HL-60 (cell line): ENCODE measurements at regions not wholly inside any gene's neighbourhood (a gene's known extent, or its start where the extent isn't known, plus 50 kb on each side); places are given as distances from the start of the nearest gene placed in this dataset.
A peak's percentile ranks its signal among the peaks of the same experiment; 100 is the strongest.
"Not testable (repeated sequence)": the region's sequence is repeated elsewhere in the genome, so short reads cannot be mapped to it uniquely, and the experiment has no call there.

ENCODE experiments used
- DNase-seq, 2 experiments: peaks; one replicate each; pipeline ENCODE4 v3.0.0-alpha.2; 2010 to 2020; ENCODE audit warnings: low read depth in 1 of 2, low spot score in 1 of 2
- H3K27ac ChIP-seq: fragments of 250-450 bp; sonication (Bioruptor Pico); replicated peaks from 2 replicates; pipeline ENCODE4 v1.5.1; 2020; ENCODE audit warnings: mild to moderate bottlenecking, moderate library complexity
- H3K27me3 ChIP-seq: fragments of 250-450 bp; sonication (Bioruptor Pico); 2 replicates; pipeline ENCODE4 v1.5.1; 2021; ENCODE audit warnings: mild to moderate bottlenecking, moderate library complexity; ENCODE audit not compliant: insufficient read depth, poor library complexity, severe bottlenecking
- H3K4me3 ChIP-seq: replicated peaks from 2 replicates; pipeline ENCODE4 v1.5.1; 2011; ENCODE audit warnings: mild to moderate bottlenecking, control low read depth, low read length; ENCODE audit not compliant: insufficient read depth
- GABPA ChIP-seq: IDR thresholded peaks from 2 replicates; pipeline ENCODE4 v1.6.1; 2012; ENCODE audit warnings: low read depth
- POLR2AphosphoS5 ChIP-seq: IDR thresholded peaks from 2 replicates; pipeline ENCODE4 v1.6.1; 2012; ENCODE audit warnings: low read depth
- SPI1 ChIP-seq: IDR thresholded peaks from 2 replicates; pipeline ENCODE4 v1.6.1; 2012; ENCODE audit warnings: low read depth, mild to moderate bottlenecking, borderline replicate concordance
- TF ChIP-seq, protein P1 (sequence below): IDR thresholded peaks from 2 replicates; pipeline ENCODE4 v1.6.1; 2012; ENCODE audit warnings: low read depth; ENCODE audit not compliant: insufficient replicate concordance
- TF ChIP-seq, protein P2 (sequence below): IDR thresholded peaks from one replicate; pipeline ENCODE4 v1.5.1; 2011; ENCODE audit warnings: low read length, control low read depth, inconsistent platforms; ENCODE audit not compliant: insufficient read depth

DNA sequence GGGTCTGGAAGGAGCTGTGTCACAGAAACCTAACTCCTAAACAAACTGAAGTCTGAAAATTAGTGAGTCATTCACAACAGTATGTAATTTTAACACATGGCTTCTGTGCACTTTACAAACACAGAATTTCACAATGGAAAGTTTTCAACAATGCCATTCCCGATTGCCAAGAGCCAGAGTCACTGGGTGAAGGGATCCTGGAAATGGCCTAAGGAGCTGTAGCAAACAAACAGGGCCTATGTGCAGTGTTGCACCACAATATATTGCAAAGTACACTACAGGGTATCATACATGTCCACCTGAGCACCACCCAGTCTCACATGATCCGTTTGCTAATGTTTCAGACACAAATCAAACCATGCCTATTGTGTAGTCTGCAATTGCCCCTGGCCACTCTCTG, 184.7 kb upstream of the OTX2 start:
- TF ChIP-seq, protein P1, sequence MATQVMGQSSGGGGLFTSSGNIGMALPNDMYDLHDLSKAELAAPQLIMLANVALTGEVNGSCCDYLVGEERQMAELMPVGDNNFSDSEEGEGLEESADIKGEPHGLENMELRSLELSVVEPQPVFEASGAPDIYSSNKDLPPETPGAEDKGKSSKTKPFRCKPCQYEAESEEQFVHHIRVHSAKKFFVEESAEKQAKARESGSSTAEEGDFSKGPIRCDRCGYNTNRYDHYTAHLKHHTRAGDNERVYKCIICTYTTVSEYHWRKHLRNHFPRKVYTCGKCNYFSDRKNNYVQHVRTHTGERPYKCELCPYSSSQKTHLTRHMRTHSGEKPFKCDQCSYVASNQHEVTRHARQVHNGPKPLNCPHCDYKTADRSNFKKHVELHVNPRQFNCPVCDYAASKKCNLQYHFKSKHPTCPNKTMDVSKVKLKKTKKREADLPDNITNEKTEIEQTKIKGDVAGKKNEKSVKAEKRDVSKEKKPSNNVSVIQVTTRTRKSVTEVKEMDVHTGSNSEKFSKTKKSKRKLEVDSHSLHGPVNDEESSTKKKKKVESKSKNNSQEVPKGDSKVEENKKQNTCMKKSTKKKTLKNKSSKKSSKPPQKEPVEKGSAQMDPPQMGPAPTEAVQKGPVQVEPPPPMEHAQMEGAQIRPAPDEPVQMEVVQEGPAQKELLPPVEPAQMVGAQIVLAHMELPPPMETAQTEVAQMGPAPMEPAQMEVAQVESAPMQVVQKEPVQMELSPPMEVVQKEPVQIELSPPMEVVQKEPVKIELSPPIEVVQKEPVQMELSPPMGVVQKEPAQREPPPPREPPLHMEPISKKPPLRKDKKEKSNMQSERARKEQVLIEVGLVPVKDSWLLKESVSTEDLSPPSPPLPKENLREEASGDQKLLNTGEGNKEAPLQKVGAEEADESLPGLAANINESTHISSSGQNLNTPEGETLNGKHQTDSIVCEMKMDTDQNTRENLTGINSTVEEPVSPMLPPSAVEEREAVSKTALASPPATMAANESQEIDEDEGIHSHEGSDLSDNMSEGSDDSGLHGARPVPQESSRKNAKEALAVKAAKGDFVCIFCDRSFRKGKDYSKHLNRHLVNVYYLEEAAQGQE: no peak
- TF ChIP-seq POLR2AphosphoS5 (no peak), GABPA (no peak), SPI1 (no peak)
- TF ChIP-seq, protein P2, sequence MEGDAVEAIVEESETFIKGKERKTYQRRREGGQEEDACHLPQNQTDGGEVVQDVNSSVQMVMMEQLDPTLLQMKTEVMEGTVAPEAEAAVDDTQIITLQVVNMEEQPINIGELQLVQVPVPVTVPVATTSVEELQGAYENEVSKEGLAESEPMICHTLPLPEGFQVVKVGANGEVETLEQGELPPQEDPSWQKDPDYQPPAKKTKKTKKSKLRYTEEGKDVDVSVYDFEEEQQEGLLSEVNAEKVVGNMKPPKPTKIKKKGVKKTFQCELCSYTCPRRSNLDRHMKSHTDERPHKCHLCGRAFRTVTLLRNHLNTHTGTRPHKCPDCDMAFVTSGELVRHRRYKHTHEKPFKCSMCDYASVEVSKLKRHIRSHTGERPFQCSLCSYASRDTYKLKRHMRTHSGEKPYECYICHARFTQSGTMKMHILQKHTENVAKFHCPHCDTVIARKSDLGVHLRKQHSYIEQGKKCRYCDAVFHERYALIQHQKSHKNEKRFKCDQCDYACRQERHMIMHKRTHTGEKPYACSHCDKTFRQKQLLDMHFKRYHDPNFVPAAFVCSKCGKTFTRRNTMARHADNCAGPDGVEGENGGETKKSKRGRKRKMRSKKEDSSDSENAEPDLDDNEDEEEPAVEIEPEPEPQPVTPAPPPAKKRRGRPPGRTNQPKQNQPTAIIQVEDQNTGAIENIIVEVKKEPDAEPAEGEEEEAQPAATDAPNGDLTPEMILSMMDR: no peak
- no peak overlapping the region for H3K4me3 ChIP-seq
- DNase-seq: no peak
- H3K27me3 ChIP-seq: no peaks in the 10 kb centered on the region
- H3K27ac ChIP-seq: no peak overlapping the region

DNA sequence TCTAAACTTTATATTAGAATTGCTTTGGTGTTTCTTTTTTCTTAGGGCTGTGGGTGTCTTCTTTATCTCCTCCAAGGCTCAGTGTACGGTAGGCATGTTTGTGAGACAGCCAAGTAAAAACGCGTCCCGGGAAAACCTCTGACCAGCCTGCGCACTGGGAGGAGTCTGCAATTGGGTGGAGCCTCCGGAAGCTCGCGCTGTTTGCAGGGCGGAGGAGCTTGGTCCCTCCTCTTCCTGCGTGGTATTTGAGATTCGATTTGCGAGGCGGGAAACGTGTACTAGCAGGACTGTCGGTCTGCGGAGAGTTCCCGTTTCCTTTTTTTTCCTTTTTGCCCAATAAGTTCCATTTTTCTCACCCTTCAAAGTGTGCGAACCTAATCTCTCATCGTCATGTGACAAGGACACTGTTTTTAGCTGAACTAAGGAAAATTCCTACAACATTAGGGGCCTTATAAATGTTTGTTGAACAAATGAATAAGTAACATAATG, 182.1 kb upstream of the OTX2 start:
- Histone ChIP-seq H3K4me3 (no peak overlapping the region), H3K27ac (no peak overlapping the region), H3K27me3 (no peaks in the 10 kb centered on the region)
- no peak for DNase-seq
- TF ChIP-seq POLR2AphosphoS5: no peak
- TF ChIP-seq SPI1: no peak

DNA sequence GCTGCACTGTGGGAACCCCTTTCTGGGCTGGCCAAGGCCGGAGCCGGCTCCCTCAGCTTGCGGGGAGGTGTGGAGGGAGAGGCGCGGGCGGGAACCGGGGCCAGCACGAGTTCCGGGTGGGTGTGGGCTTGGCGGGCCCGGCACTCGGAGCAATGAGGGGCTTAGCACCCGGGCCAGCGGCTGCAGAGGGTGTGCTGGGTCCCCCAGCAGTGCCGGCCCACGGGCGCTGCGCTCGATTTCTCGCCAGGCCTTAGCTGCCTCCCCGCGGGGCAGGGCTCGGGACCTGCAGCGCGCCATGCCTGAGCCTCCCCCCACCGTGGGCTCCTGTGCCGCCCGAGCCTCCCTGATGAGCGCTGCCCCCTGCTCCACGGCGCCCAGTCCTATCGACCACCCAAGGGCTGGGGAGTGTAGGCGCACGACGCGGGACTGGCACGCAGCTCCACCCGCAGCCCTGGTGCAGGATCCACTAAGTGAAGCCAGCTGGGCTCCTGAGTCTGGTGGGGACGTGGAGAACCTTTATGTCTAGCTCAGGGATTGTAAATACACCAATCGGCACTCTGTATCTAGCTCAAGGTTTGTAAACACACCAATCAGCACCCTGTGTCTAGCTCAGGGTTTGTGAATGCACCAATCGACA, 180.8 kb upstream of the OTX2 start:
- not testable (repeated sequence) for H3K4me3 ChIP-seq, DNase-seq

DNA sequence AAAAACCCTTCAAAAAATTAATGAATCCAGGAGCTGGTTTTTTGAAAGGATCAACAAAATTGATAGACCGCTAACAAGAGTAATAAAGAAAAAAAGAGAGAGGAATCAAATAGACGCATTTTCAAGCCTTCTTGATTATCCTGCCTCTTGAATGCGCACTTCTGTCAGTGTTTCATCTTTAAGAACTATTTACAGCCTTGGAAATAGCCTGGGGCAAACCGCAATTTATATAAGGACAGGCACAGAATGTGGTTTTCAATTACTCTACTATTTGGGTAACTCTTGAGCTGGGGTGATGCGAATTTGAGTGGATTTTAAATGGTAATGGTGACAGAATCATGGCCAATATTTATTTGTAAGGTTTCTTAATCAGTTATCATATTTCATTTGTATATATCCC, 179.1 kb upstream of the OTX2 start:
- H3K27ac ChIP-seq: no peak overlapping the region
- H3K4me3 ChIP-seq: no peak overlapping the region
- H3K27me3 ChIP-seq: no peaks in the 10 kb centered on the region
- TF ChIP-seq, protein P1: no peak
- TF ChIP-seq SPI1 (no peak), POLR2AphosphoS5 (no peak), GABPA (no peak)
- TF ChIP-seq, protein P2: no peak
- no peak for DNase-seq

More for the DNA sequence above, 180.8 kb upstream of the OTX2 start:
- not testable (repeated sequence) for H3K27me3 ChIP-seq, H3K27ac ChIP-seq

DNA sequence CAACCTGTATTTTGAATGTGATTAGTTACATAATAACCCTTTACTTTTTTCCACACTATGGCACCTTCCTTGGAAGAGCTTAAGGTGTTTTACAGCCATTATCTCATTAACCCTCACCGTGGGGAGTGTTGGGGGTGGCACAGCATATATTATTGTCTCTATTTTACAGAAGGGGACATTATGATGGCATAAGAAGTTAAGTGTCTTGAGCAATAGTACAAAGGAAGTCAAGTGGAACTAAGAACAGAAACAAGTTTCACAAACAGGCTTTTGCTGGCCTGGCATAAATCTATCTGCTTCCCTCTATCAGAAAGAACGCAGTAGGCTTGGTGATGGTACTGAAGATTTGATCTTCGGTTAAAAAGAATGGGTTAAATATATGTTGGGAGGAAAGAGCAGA, 169.7 kb upstream of the OTX2 start:
- no peak overlapping the region for H3K4me3 ChIP-seq
- TF ChIP-seq SPI1 (no peak), POLR2AphosphoS5 (no peak), GABPA (no peak)
- TF ChIP-seq, protein P2: no peak
- TF ChIP-seq, protein P1: no peak
- DNase-seq: peak; percentile 34 to 48
- no peaks in the 10 kb centered on the region for H3K27me3 ChIP-seq
- peak overlapping the region; percentile 37 for H3K27ac ChIP-seq
